Nephron (organoid): ENCODE measurements at regions not wholly inside any gene's neighbourhood (a gene's known extent, or its start where the extent isn't known, plus 50 kb on each side); places are given as distances from the start of the nearest gene placed in this dataset.

Experiments
- H3K27ac Mint-ChIP-seq, 3 experiments: 2 replicates each; pipeline ENCODE4 v1.8.0; 2020; ENCODE audit warnings: mixed read lengths in 3 of 3, mild to moderate bottlenecking in 2 of 3, moderate library complexity in 1 of 3
- H3K27me3 Mint-ChIP-seq: 2 replicates; pipeline ENCODE4 v1.8.0; 2021; ENCODE audit warnings: low read depth, mild to moderate bottlenecking, moderate library complexity, mixed read lengths
- H3K36me3 Mint-ChIP-seq: 2 replicates; pipeline ENCODE4 v1.8.0; 2020; ENCODE audit warnings: low read depth, mixed read lengths
- H3K4me1 Mint-ChIP-seq: 2 replicates; pipeline ENCODE4 v1.8.0; 2020; ENCODE audit warnings: mixed read lengths
- H3K4me3 Mint-ChIP-seq, 3 experiments: 2 replicates each; pipeline ENCODE4 v1.8.0; 2020; ENCODE audit warnings: mild to moderate bottlenecking in 3 of 3, mixed read lengths in 3 of 3, moderate library complexity in 2 of 3
- H3K9me3 Mint-ChIP-seq: 2 replicates; pipeline ENCODE4 v1.8.0; 2020; ENCODE audit warnings: mixed read lengths
- CTCF ChIP-seq, 3 experiments: fragments of 200-600 bp; sonication (generic); IDR thresholded peaks; one replicate each; pipeline ENCODE4 v1.5.0; 2021; ENCODE audit warnings: antibody characterized with exemption in 3 of 3; ENCODE audit not compliant: unreplicated experiment in 3 of 3

GRCh38 chr14:43898687-43899086 is 608.4 kb downstream of the FSCB start:
- no peak overlapping the region for H3K27ac Mint-ChIP-seq
- peaks cover 20% of the 10 kb centered on the region for H3K4me1 Mint-ChIP-seq
- H3K4me3 Mint-ChIP-seq = no peak overlapping the region
- H3K36me3 Mint-ChIP-seq = no peaks in the 10 kb centered on the region
- peaks cover 5% of the 10 kb centered on the region for H3K27me3 Mint-ChIP-seq
- H3K9me3 Mint-ChIP-seq = no peaks in the 10 kb centered on the region
- peak; percentile 36 to 48 (median 36) for TF ChIP-seq CTCF (IDR thresholded peaks at IDR 0.05; ENCODE audit: unreplicated experiment in 3 of 3)

GRCh38 chr14:43896044-43896443 is 611.0 kb downstream of the FSCB start:
- no peaks in the 10 kb centered on the region for H3K9me3 Mint-ChIP-seq
- no peak for TF ChIP-seq CTCF (IDR thresholded peaks at IDR 0.05; ENCODE audit: unreplicated experiment in 3 of 3)
- no peak overlapping the region for H3K4me3 Mint-ChIP-seq
- H3K27ac Mint-ChIP-seq = no peak overlapping the region
- H3K4me1 Mint-ChIP-seq = peaks cover 6% of the 10 kb centered on the region
- peaks cover 5% of the 10 kb centered on the region for H3K27me3 Mint-ChIP-seq
- no peaks in the 10 kb centered on the region for H3K36me3 Mint-ChIP-seq

GRCh38 chr14:43894534-43894933 is 612.5 kb downstream of the FSCB start:
- no peaks in the 10 kb centered on the region for H3K4me1 Mint-ChIP-seq
- H3K4me3 Mint-ChIP-seq = no peak overlapping the region
- no peaks in the 10 kb centered on the region for H3K36me3 Mint-ChIP-seq
- H3K27me3 Mint-ChIP-seq = peaks cover 5% of the 10 kb centered on the region
- no peak overlapping the region for H3K27ac Mint-ChIP-seq
- TF ChIP-seq CTCF (IDR thresholded peaks at IDR 0.05; ENCODE audit: unreplicated experiment in 3 of 3) = peak; percentile 36 to 44 (median 38)
- no peaks in the 10 kb centered on the region for H3K9me3 Mint-ChIP-seq

GRCh38 chr14:43887523-43887922 is 619.6 kb downstream of the FSCB start:
- no peak for TF ChIP-seq CTCF (IDR thresholded peaks at IDR 0.05; ENCODE audit: unreplicated experiment in 3 of 3)
- Mint-ChIP-seq H3K9me3 (no peaks in the 10 kb centered on the region), H3K4me3 (no peak overlapping the region), H3K27me3 (no peaks in the 10 kb centered on the region), H3K4me1 (no peaks in the 10 kb centered on the region), H3K36me3 (no peaks in the 10 kb centered on the region), H3K27ac (no peak overlapping the region)

- no peaks in the 10 kb centered on the region for H3K36me3 Mint-ChIP-seq
- no peak overlapping the region for H3K27ac Mint-ChIP-seq
- H3K27me3 Mint-ChIP-seq = no peaks in the 10 kb centered on the region
- no peak overlapping the region for H3K4me3 Mint-ChIP-seq
- no peaks in the 10 kb centered on the region for H3K9me3 Mint-ChIP-seq
- no peak for TF ChIP-seq CTCF (IDR thresholded peaks at IDR 0.05; ENCODE audit: unreplicated experiment in 3 of 3)
- H3K4me1 Mint-ChIP-seq = peaks cover 6% of the 10 kb centered on the region
Observed at GRCh38 chr14:43877351-43877960, 629.6 kb downstream of the FSCB start.
